Globus pallidus (tissue), 1 donor: ENCODE measurements at regions not wholly inside any gene's neighbourhood (a gene's known extent, or its start where the extent isn't known, plus 50 kb on each side); places are given as distances from the start of the nearest gene placed in this dataset.

ENCODE experiments used
- DNase-seq: peaks from one replicate; pipeline ENCODE4 v3.0.0-alpha.2; 2015; ENCODE audit warnings: low spot score

DNA sequence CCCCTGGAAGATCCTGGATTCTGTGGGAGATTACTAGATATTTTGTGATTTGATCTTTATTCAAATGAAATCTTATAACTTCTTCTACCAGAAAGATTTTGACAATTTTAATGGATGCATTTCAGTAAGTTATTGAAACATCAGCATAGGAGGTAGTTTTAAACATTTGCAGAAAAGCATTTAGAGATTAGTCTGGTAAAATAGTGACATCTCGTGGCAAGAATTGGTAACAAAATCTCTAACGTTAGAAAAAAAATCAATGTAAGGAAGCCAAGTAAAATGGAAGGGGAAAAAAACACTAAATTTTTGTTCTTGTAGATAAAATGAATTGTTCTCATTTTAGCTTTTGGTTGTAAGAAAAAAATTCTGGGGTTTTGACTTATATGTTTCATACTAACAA, 73.3 kb downstream of the TASL start:
- peak; percentile 24 for DNase-seq

- DNase-seq, result no peak
Measured at GRCh38 chrX:30495468-30495867, 82.1 kb downstream of the TASL start.

DNA sequence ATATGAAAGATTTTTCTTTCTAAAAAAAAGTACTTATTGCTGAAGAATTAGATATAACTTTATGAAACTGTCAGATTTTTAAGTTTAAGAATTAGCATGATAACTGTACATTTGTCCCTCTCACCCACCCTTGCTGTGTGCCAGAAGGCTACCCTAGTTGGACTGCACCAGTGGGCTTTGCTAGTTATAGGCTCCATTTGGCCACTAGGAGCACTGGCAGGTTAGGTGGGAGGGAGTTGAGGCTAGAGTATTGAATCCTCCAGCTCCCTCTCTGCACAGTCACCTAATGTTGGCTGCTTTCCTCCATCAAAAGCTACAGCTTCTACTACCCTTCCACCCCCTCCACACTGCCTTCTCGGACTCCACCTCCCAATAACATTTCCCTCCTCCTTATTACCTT, 84.2 kb downstream of the TASL start:
- DNase-seq, result no peak

DNA sequence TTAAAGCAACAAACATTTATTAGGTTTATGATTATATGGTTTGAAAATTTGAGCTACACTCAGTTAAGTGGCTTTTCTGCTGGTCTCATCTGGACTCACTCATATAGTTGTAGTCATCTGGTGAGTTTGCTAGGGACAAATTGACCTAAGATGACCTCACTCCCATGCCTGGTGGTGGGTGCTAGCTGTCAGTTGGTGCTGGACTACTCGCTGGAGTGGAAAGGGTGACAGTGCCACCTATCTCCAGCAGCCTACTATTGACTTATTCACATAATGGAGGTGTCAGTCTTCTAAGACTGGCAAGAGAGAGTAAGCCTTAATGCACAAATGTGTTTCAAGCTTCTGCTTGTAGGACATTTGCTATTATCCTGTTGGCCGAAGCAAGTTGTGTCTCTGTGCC, 88.2 kb downstream of the TASL start:
- no peak for DNase-seq

DNA sequence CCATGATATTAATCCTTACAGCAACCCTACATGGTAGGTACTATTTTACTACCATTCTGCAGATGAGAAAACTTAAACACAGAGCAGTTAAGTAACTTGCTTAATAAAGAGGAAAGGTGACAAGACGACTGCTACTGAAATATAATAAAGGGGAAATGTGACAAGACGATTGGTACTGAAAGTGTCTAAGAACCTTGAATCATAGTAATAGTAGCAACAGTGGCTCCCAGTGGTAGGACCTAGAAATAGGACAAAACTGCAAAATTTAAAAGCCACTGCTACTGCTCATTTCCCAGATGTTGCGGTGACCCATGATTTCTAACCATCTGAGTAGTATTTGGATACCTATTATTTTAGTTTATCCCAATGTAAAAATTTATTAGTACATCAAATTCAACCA, 89.5 kb downstream of the TASL start:
- peak; percentile 0 for DNase-seq

GRCh38 chrX:30483996-30484395, 93.6 kb downstream of the TASL start:
- no peak for DNase-seq

DNA sequence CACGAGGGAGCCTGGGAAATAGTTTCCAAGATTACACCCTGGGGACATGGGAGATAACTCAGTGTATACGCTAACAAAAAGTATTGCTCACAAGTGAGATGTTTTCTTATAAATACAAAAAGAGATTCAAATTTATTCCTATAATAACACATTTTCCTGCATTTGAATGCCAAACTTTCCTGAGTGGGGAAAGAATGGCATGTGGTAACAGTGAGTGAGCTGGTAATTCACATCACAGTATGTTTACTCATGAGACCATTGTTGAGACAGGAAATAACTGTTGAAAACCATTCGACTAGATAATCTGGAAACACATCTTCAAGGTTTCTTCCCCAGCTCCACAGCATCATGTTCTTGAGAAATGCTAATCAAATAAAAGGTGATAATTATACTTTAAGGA, 109.1 kb downstream of the TASL start:
- DNase-seq, result no peak
